ENCODE measurements at regions not wholly inside any gene's neighbourhood (a gene's known extent, or its start where the extent isn't known, plus 50 kb on each side); places are given as distances from the start of the nearest gene placed in this dataset.
"Not testable (repeated sequence)": the region's sequence is repeated elsewhere in the genome, so short reads cannot be mapped to it uniquely, and the experiment has no call there.

- no peak for DNase-seq
Observed at GRCh38 chr2:16114070-16114469, 173.7 kb downstream of the MYCN start.

GRCh38 chr2:16113568-16113967, 173.2 kb downstream of the MYCN start:
- DNase-seq = no peak

GRCh38 chr2:16112972-16113560, 172.7 kb downstream of the MYCN start:
- no peak for DNase-seq

- no peak for DNase-seq
Observed at GRCh38 chr2:16112251-16112971, 172.1 kb downstream of the MYCN start.

GRCh38 chr2:16111838-16112210, 171.5 kb downstream of the MYCN start:
- DNase-seq = no peak

GRCh38 chr2:16109821-16110310, 169.5 kb downstream of the MYCN start:
- no peak for DNase-seq

- no peak for DNase-seq
Observed at GRCh38 chr2:16109368-16109820, 169.0 kb downstream of the MYCN start.

GRCh38 chr2:16107246-16107645, 166.9 kb downstream of the MYCN start:
- no peak for DNase-seq

GRCh38 chr2:16106619-16107018, 166.3 kb downstream of the MYCN start:
- DNase-seq = no peak

- DNase-seq = peak; percentile 67
Observed at GRCh38 chr2:16105669-16106281, 165.4 kb downstream of the MYCN start.

GRCh38 chr2:16104949-16105668, 164.8 kb downstream of the MYCN start:
- peak; percentile 52 for DNase-seq

- no peak for DNase-seq
Observed at GRCh38 chr2:16104315-16104948, 164.1 kb downstream of the MYCN start.

- DNase-seq = no peak
Observed at GRCh38 chr2:16103614-16104314, 163.4 kb downstream of the MYCN start.

GRCh38 chr2:16102976-16103380, 162.6 kb downstream of the MYCN start:
- DNase-seq = no peak

- DNase-seq = no peak
Observed at GRCh38 chr2:16102358-16102975, 162.1 kb downstream of the MYCN start.

GRCh38 chr2:16101196-16101595, 160.8 kb downstream of the MYCN start:
- DNase-seq = no peak

- DNase-seq = no peak
Observed at GRCh38 chr2:16100006-16100405, 159.7 kb downstream of the MYCN start.

GRCh38 chr2:16099326-16099725, 159.0 kb downstream of the MYCN start:
- no peak for DNase-seq

- no peak for DNase-seq
Observed at GRCh38 chr2:16096962-16097361, 156.6 kb downstream of the MYCN start.

GRCh38 chr2:16095483-16095882, 155.1 kb downstream of the MYCN start:
- DNase-seq = not testable (repeated sequence)

GRCh38 chr2:16094811-16095210, 154.5 kb downstream of the MYCN start:
- peak; percentile 53 for DNase-seq

Data from retina (tissue), 1 donor.